ENCODE measurements at regions not wholly inside any gene's neighbourhood (a gene's known extent, or its start where the extent isn't known, plus 50 kb on each side); places are given as distances from the start of the nearest gene placed in this dataset.

GRCh38 chr14:85223667-85224066, 306.3 kb upstream of the FLRT2 start:
- no peak for TF ChIP-seq EZH2 (IDR thresholded peaks at IDR 0.05; ENCODE audit: insufficient read depth, poor library complexity, severe bottlenecking)
- TF ChIP-seq EZH2phosphoT487 (IDR thresholded peaks at IDR 0.05; ENCODE audit: insufficient read depth, low read depth): no peak
